Fibroblast of the aortic adventitia (primary cell): ENCODE measurements at regions not wholly inside any gene's neighbourhood (a gene's known extent, or its start where the extent isn't known, plus 50 kb on each side); places are given as distances from the start of the nearest gene placed in this dataset. TPM values are rescaled to one million over a fixed set of nuclear protein-coding genes. Genes with fewer than 3 reads are reported as not detected.

Experiments
- small RNA-seq: library from RNA; depleted of rRNA; stranded (forward); fragments of <200 nt; gene quantifications from one replicate; pipeline ENCODE3, GENCODE V24; 2012

Small RNA genes lying in the stretch of these regions (small RNA-seq; reads per million reads assigned to genes)
- gene MIR4255, result not detected
- gene RNA5SP43, result not detected
- not detected for gene RNU6-636P
- gene RPS29P6, result not detected
